Epithelial cell of prostate (primary cell): ENCODE measurements at regions not wholly inside any gene's neighbourhood (a gene's known extent, or its start where the extent isn't known, plus 50 kb on each side); places are given as distances from the start of the nearest gene placed in this dataset.

Experiments used
- DNase-seq: peaks from one replicate; pipeline ENCODE4 v3.0.0-alpha.2; 2011; ENCODE audit warnings: low read depth, low spot score
- H3K27ac ChIP-seq: fragments of 450-650 bp; 2 replicates; pipeline ENCODE4 v1.5.1; 2017; ENCODE audit warnings: mild to moderate bottlenecking

- no peak overlapping the region for H3K27ac ChIP-seq
Observed at GRCh38 chr4:3364199-3364598, 71.4 kb downstream of the RGS12 start.

GRCh38 chr4:3364634-3365314, 72.0 kb downstream of the RGS12 start:
- no peak for DNase-seq

More at GRCh38 chr4:3364199-3364598, 71.4 kb downstream of the RGS12 start:
- no peak for DNase-seq

GRCh38 chr4:3365326-3365725, 72.5 kb downstream of the RGS12 start:
- no peak for DNase-seq
- no peak overlapping the region for H3K27ac ChIP-seq

More at GRCh38 chr4:3364634-3365314, 72.0 kb downstream of the RGS12 start:
- no peak overlapping the region for H3K27ac ChIP-seq

GRCh38 chr4:3365871-3366842, 73.3 kb downstream of the RGS12 start:
- H3K27ac ChIP-seq, result no peak overlapping the region
- no peak for DNase-seq

GRCh38 chr4:3366893-3367775, 74.3 kb downstream of the RGS12 start:
- no peak for DNase-seq
- no peak overlapping the region for H3K27ac ChIP-seq

- DNase-seq, result no peak
- H3K27ac ChIP-seq, result no peak overlapping the region
Observed at GRCh38 chr4:3367866-3368265, 73.9 kb upstream of the HGFAC start.

GRCh38 chr4:3368334-3368733, 73.4 kb upstream of the HGFAC start:
- no peak for DNase-seq
- H3K27ac ChIP-seq, result no peak overlapping the region

GRCh38 chr4:3368841-3369760, 72.7 kb upstream of the HGFAC start:
- H3K27ac ChIP-seq, result no peak overlapping the region
- no peak for DNase-seq

GRCh38 chr4:3369781-3370674, 71.7 kb upstream of the HGFAC start:
- H3K27ac ChIP-seq, result no peak overlapping the region
- DNase-seq, result no peak

GRCh38 chr4:3371033-3372001, 70.5 kb upstream of the HGFAC start:
- no peak for DNase-seq
- no peak overlapping the region for H3K27ac ChIP-seq

- no peak for DNase-seq
- H3K27ac ChIP-seq, result no peak overlapping the region
Observed at GRCh38 chr4:3372264-3372932, 69.4 kb upstream of the HGFAC start.

- no peak for DNase-seq
- no peak overlapping the region for H3K27ac ChIP-seq
Observed at GRCh38 chr4:3372933-3373465, 68.8 kb upstream of the HGFAC start.

- DNase-seq, result no peak
- no peak overlapping the region for H3K27ac ChIP-seq
Observed at GRCh38 chr4:3373468-3373867, 68.3 kb upstream of the HGFAC start.

- DNase-seq, result no peak
- no peak overlapping the region for H3K27ac ChIP-seq
Observed at GRCh38 chr4:3374011-3374645, 67.6 kb upstream of the HGFAC start.

- H3K27ac ChIP-seq, result no peak overlapping the region
- DNase-seq, result no peak
Observed at GRCh38 chr4:3374667-3375066, 67.1 kb upstream of the HGFAC start.

- H3K27ac ChIP-seq, result no peak overlapping the region
- no peak for DNase-seq
Observed at GRCh38 chr4:3375688-3376087, 66.1 kb upstream of the HGFAC start.
